ENCODE measurements at regions not wholly inside any gene's neighbourhood (a gene's known extent, or its start where the extent isn't known, plus 50 kb on each side); places are given as distances from the start of the nearest gene placed in this dataset.
"Not testable (repeated sequence)": the region's sequence is repeated elsewhere in the genome, so short reads cannot be mapped to it uniquely, and the experiment has no call there.

DNA sequence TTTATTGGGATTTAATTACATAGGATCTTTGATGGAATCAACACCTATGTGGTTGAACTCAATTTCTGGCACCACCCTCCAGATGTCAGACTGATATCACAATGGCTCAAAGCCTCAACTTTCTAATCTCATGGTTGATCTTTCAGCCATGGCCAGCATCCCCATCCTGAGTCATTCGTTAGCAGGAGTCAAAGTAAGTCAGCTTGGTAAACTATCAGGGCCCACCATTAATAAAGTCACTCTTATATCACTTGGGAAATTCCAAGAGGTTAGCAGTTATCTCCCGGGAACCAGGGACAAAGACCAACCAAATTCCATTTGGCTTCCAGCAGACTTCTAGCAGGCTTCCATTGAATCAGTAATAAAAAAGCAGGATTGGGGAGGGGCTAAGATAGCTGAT, 50.7 kb upstream of the TNFSF4 start:
- H3K4me3 ChIP-seq (ENCODE audit: low read length), result no peak overlapping the region
- no peak for DNase-seq (ENCODE audit: low read depth, low spot score)

DNA sequence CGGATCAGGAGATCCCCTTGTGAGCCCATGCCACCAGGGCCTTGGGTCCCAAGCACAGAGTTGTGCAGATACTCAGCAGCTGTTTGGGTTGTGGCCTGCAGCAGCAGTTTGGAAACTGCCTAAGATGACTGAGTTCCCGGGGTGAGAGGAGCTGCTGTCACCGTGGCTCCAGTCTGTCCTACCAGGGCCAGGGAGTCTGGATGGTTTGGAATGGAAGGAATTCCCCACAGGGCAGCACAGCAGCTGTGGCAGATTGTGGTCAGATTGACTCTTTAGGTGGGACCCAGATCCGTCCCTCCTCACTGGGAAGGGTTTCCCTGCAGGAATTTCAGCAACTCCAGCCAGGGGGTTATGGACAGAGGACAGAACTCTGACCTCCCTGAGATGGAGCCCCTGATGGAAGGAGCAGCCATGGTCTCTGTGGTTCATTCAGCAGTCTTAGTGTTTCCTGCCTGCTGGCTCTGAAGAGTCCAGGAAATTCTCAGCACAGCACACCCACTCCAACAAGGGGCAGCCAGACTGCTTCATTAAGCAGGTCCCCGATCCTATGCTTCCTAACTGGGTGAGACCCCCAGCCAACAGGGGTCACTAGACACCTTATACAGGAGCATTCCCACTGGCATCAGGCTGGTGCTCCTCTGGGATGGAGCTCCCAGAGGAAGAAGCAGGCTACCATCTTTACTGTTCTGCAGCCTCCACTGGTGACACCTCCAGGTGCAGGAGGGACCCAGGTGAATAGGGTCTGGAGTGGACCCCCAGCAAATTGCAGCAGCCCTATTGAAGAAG, 51.5 kb upstream of the TNFSF4 start:
- no peak for DNase-seq (ENCODE audit: low read depth, low spot score)
- H3K4me3 ChIP-seq (ENCODE audit: low read length), result no peak overlapping the region

DNA sequence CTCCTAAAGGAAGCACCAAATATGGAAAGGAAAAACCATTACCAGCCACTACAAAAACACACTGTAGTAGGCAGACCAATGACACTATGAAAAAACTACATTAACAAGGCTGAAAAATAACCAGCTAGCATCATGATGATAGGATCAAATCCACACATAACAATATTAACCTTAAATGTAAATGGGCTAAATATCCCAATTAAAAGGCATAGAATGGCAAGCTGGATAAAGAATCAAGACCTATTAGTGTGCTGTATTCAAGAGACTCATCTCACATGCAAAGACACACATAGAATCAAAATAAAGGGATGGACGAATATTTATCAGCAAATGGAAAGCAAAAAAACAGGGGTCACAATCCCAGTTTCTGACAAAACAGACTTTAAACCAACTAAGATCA, 53.2 kb upstream of the TNFSF4 start:
- H3K4me3 ChIP-seq (ENCODE audit: low read length); DNase-seq (ENCODE audit: low read depth, low spot score): not testable (repeated sequence)

DNA sequence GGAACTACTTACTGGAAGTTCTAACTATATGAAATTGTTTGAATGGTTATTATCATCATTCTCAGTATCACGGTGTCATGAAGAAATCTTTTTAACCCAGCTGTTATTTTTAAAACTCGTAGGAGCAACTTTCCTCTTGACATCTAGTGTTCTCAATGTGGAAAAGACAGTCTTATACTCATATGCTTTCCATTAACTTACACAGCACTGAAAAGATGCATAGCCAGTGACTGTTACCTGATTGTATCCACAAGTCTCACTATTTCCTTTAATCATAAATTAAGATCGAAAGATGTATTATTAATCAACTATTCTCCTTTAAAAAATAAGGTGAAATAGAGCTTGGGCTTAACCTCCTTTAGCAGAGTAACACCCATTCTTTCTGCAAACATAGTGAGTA, 59.7 kb upstream of the TNFSF4 start:
- DNase-seq (ENCODE audit: low read depth, low spot score), result no peak
- H3K4me3 ChIP-seq (ENCODE audit: low read length), result no peak overlapping the region

DNA sequence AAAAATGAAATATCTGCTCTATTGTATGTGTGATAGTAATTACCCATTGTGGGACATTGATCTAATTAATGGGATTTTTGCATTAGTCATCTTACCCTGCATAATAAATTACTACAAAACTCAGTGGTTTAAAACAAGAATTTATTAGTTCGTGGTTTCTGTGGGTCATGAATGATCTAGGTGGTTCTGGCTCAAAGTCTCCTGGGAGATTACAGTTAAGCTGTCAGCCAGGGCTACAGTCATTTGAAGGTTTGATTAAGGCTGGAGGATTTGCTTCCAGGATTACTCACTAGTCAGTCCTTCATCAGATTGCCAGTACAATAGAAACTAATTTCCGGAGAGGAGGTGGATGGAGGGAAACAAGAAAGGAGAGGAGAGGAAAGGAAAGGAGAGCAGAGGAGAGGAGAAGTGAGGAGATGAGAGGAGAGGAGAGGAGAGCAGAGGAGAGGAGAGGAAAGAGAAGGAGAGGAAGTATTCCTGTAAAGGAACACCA, 60.4 kb upstream of the TNFSF4 start:
- no peak overlapping the region for H3K4me3 ChIP-seq (ENCODE audit: low read length)
- DNase-seq (ENCODE audit: low read depth, low spot score), result no peak

DNA sequence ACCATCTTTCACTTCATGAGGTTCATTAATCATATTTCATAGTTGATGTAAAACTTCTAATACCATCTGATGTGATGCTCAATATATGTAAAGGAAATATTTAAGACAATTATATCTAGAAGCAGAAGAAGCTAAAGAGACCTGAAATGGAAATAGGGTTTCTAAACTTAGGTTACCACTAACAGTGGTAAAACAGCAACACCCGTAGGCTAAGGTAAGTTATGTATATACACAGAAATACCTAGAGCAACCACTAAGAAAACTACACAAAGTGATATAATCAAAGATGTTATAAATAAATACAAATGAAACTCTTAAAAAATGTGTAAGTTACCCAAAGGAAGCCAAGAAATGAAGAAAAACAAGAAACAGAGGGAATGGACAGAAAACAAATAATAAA, 61.1 kb upstream of the TNFSF4 start:
- DNase-seq (ENCODE audit: low read depth, low spot score), result no peak
- no peak overlapping the region for H3K4me3 ChIP-seq (ENCODE audit: low read length)

DNA sequence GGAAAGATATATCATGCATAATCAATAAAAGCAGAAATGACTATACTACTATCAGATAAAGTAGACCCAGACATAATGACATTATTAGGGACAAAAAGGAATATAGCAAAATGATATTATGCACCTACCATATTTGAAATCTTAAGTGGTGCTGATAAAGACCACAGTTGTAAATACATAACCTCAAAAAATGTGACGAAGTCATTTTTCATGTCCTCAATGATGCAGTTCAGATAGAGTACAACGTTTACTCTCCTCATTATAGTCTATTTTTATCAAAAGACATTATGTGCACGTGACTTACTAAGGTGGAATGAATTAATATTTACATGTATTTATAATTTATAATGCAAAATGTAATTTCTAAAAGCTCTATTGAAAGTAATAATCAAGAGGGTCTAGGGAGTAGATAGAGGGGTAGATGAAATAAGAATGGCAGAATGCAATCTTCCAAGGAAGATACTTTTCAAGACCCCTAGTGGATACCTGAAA, 61.7 kb upstream of the TNFSF4 start:
- no peak overlapping the region for H3K4me3 ChIP-seq (ENCODE audit: low read length)

DNA sequence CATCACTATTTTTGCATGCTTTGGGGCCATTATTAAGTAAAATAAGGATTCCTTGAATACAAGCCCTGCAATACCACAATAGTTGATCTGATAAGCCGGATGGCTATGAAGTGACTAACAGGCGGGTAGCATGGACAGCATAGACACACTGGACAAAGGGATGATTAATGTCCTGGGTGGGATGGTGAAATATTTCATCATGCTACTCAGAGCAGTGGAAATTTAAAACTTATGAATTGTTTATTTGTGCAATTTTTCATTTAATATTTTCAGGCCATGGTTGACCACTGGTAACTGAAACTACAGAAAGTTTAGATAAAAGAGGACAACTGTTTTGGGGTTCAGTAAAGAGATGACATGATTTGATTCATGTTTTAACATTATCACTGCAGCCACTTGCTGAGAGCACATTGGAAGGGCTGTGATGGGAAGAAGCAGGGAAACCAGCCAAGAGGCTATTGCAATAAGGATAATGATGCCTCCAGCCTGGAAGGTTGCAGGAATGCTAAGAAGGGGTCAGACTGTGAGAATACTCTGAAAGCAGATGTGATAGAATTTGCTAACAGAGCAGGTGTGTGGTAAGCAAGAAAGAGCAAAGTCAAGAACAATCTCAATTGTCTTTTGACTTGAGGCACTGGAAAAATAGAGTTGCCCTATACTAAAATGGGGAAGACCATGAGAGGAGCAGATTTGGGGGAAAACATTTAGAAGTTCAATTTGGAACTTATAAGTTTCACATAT, 62.5 kb upstream of the TNFSF4 start:
- no peak overlapping the region for H3K4me3 ChIP-seq (ENCODE audit: low read length)
- no peak for DNase-seq (ENCODE audit: low read depth, low spot score)

More for the DNA sequence above, 61.7 kb upstream of the TNFSF4 start:
- DNase-seq (ENCODE audit: low read depth, low spot score), result no peak

DNA sequence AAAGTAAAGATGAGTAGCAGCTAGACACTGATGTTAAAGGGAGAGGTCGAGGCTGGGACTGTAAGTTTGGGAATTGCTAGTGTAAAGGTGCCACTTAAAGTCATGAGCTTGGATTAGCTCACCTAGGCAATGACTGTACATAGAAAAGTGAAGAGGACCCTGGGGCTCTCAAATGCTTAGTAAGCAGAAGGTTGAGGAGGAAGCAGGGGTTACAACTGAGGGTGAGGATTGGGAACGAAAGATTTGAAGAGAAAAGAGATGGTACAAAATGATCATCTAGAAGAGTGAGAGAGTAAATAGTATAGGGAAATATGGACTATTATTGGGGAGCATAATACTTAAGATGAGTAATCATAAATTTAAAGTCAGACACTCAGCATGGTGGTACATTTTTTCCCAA, 63.1 kb upstream of the TNFSF4 start:
- H3K4me3 ChIP-seq (ENCODE audit: low read length), result no peak overlapping the region
- no peak for DNase-seq (ENCODE audit: low read depth, low spot score)

DNA sequence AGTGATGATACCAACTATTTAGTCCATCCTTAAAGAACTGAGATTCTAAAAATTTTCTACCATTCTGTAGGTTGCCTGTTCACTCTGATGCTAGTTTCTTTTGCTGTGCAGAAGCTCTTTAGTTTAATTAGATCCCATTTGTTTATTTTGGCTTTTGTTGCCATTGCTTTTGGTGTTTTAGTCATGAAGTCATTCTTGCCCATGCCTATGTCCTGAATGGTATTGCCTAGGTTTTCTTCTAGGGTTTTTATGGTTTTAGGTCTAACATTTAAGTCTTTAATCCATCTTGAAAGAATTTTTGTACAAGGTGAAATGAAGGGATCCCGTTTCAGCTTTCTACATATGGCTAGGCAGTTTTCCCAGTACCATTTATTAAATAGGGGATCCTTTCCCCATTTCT, 63.9 kb upstream of the TNFSF4 start:
- DNase-seq (ENCODE audit: low read depth, low spot score), result not testable (repeated sequence)

DNA sequence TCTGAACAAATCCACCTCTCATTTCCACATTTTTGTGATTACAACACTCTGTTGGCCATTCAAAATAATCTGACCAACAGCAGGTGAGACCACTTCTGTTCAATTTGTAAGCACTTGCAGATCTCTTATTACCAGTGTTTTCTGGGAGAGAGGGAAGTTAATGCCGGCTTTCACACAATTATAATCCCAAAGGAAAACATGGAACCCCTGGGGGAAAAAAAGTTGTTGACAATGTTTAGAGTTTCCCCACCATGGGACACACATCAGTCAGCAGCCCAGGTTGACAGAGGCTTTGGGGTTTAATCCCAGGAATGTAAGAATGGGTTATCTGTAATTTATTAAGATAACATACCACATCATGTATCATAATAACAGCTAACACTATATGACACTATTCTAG, 68.4 kb upstream of the TNFSF4 start:
- no peak for DNase-seq (ENCODE audit: low read depth, low spot score)
- H3K4me3 ChIP-seq (ENCODE audit: low read length), result no peak overlapping the region

More for the DNA sequence above, 63.9 kb upstream of the TNFSF4 start:
- not testable (repeated sequence) for H3K4me3 ChIP-seq (ENCODE audit: low read length)

DNA sequence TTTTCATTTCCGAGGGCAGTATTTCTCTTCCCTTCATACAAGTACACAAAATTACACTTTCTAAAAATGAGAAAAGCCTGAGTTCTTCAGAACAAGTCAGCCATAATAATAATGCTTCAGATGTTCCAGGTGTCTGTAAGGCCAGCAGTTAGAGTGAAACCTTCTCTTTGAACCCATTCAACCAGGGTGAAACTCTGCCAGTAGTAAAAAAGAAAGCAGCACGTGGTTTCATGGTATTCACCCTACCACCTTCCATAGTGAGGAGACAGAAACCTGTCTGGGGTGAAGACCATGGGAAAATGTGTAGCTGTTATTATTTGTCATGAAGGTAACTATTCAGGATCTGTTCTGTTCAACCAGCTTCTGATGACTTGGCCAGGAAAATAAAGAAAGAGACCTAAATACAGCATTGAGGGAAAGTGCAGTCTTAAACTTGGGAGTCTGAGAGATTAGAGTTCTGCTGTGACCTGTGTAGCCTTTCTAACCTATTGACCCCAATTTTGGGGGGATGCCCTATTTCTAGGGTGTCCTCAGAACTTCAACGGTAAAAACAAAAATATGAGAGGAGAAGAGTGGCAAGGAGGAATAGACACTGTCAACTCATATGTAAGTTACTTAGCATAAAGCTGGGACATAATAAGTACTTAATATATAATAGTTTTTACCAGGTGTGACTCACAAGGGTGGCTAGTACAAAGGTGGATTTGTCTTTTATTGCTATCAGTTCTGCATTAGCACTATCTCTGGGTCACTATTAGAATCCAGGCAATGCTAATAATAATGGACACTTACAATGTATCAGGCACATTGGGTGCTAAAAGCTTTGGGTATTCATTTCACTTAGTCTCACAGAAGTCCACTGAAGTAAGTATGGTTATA, 70.0 kb upstream of the TNFSF4 start:
- DNase-seq (ENCODE audit: low read depth, low spot score), result no peak
- H3K4me3 ChIP-seq (ENCODE audit: low read length), result no peak overlapping the region

DNA sequence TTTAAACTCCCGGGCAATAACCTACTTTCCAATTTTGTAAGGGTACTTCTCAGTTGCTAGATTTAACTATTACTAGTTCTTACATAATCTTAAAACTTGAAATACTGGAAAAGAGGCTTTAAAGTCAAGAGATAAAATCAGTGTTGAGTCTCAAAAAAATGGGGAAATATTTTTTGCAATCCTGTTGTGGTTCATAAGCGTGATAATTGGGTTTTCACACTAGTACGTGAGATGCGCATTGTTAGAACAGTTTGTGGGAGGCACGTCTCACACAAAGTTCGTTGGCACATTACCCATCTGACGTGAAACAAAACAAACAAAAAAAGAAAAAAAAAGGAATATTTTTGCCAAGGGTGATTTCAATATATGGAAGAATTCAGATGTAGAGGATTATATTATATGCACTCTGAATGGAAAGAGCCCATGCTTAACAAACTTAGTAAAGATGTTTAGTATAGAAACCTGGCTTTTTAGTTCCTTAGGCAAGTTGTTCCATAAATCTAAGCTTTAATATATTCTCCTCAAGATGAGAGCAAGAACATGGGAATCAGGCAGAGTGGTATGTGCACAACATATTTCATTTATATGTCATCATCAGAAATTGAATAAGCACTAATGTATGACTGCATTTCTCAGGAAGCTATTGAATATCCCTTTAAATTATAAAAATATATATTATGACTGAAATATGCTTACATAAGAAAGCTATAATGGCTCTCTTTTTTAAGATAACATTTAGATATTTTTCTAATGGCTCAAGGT, 73.9 kb upstream of the TNFSF4 start:
- no peak overlapping the region for H3K4me3 ChIP-seq (ENCODE audit: low read length)
- DNase-seq (ENCODE audit: low read depth, low spot score), result no peak

DNA sequence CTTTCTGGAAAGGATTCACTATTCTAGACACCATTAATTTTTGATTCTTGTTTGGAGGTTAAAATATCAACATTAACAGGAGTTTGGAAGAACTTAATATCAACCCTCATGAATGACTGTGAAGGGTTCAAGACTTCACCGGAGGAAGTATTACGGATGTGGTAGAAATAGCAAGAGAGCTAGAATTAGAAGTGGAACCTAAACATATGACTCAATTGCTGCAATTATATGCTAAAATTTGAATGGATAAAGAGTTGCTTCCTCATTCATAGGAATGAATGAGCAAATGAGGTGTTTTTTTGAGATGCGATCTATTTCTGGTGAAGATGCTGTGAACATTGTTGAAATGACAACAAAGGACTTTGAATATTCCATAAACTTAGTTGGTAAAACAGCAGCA, 77.9 kb upstream of the TNFSF4 start:
- DNase-seq (ENCODE audit: low read depth, low spot score), result no peak

DNA sequence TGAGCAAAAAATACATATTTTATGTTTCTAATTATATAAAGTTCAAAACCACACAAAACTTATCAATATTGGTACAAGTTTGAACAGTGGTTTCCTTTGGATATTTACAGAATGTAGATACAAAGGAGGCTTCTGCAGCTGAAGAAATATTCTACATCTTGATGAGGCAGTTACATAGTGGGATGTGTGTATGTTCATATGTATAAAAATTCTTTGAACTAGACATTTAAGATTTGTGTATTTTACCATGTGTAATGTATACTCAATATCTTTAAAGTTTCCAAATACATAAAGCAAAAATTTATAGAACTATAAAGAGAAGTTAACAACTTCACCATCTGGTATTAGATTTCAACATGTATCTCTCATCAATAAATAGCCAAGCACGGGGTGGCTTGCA, 80.7 kb upstream of the TNFSF4 start:
- no peak overlapping the region for H3K4me3 ChIP-seq (ENCODE audit: low read length)
- DNase-seq (ENCODE audit: low read depth, low spot score), result no peak

More for the DNA sequence above, 77.9 kb upstream of the TNFSF4 start:
- no peak overlapping the region for H3K4me3 ChIP-seq (ENCODE audit: low read length)

DNA sequence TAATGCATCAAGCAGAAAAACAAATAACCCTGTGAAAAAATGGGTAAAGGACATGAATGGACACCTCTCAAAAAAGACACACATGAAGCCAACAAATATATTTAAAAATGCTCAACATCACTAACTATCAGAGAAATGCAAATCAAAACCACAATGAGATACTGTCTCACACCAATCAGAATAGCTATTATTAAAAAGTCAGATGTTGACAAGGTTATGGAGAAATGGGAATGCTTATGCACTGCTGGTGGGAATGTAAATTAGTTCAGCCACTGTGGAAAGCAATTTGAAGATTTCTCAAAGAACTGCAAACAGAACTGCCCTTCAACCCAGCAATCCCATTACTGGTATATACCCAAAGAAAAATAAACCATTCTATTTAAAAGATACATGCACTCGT, 86.6 kb upstream of the TNFSF4 start:
- H3K4me3 ChIP-seq (ENCODE audit: low read length), result no peak overlapping the region
- no peak for DNase-seq (ENCODE audit: low read depth, low spot score)

DNA sequence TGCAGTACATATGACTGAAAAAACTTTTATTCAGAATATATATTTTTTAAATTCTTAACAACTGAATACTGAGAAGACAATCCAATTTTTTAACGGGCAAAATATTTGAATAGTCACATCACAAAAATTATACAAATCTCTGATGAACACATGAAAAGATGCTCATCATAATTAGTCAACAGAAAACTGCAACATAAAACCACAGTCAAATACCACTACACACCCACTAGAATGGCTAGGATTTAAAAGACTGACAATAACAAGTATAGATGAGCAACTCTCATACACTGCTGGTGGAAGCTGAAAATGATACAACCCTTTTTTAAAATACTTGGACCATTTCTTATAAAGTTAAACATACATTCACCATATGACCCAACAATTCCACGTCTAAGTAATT, 87.7 kb upstream of the TNFSF4 start:
- H3K4me3 ChIP-seq (ENCODE audit: low read length), result no peak overlapping the region
- DNase-seq (ENCODE audit: low read depth, low spot score), result no peak

DNA sequence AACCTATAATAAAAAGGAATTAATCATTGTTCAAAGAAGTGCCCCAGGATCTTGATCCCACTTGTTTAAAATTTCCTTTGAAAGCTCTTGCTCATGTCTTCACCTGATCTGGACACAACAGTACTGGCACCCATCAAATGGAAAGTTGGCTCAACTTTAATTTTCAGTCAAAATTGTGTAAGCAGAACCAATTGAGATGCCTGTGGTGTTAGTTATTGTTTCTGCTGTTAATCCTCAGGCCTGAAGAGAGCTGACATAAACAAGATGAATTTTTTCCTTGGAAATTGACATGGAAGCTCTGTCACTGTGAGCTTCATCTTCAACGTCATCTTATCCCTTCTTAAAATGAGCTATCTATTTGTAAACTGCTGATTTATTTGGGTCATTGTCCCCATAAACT, 88.3 kb upstream of the TNFSF4 start:
- no peak for DNase-seq (ENCODE audit: low read depth, low spot score)

DNA sequence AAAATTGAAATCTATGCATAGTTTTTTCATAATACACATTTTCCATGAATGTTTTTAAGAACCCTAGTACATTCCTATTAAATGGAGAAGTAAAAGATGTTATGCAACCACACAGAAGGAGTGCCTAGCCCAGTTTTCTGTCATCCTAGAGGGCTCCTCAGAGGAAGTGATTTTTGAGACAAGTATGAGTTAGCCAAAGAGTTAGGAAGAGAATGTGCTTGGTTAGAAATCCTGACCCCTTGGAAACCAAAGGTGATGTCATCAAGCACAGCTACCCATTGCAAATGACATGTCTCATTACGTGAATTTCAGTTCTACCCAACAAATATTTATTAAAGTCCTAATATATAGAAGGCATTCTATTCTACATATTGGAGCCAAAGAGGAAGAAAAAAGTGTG, 88.9 kb upstream of the TNFSF4 start:
- DNase-seq (ENCODE audit: low read depth, low spot score), result no peak
- no peak overlapping the region for H3K4me3 ChIP-seq (ENCODE audit: low read length)

More for the DNA sequence above, 88.3 kb upstream of the TNFSF4 start:
- H3K4me3 ChIP-seq (ENCODE audit: low read length), result no peak overlapping the region

All from Jurkat, Clone E6-1 (cell line).